ENCODE measurements at regions not wholly inside any gene's neighbourhood (a gene's known extent, or its start where the extent isn't known, plus 50 kb on each side); places are given as distances from the start of the nearest gene placed in this dataset.

DNA sequence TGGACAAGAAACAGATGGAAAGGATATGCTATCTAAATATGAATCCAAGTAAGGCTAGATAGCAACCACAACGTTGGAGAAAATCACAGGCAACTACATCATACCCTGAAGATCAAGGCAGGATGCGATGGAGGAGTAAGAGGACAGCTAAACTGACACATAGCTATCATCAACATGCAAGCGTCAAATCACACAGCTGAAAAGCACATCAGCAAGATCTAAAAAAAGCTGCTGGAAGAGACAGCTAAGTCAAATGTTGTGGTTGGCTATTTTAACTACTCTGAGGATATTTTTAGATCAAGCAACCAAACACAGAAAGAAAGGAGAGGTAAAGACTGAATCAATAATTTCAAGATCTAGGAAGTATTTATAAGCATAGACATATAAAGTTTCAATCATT lies 466.9 kb downstream of the BRD1 start:
- TF ChIP-seq, protein P1, sequence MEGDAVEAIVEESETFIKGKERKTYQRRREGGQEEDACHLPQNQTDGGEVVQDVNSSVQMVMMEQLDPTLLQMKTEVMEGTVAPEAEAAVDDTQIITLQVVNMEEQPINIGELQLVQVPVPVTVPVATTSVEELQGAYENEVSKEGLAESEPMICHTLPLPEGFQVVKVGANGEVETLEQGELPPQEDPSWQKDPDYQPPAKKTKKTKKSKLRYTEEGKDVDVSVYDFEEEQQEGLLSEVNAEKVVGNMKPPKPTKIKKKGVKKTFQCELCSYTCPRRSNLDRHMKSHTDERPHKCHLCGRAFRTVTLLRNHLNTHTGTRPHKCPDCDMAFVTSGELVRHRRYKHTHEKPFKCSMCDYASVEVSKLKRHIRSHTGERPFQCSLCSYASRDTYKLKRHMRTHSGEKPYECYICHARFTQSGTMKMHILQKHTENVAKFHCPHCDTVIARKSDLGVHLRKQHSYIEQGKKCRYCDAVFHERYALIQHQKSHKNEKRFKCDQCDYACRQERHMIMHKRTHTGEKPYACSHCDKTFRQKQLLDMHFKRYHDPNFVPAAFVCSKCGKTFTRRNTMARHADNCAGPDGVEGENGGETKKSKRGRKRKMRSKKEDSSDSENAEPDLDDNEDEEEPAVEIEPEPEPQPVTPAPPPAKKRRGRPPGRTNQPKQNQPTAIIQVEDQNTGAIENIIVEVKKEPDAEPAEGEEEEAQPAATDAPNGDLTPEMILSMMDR (IDR thresholded peaks at IDR 0.05; ENCODE audit: insufficient read depth, low read depth, low read length, missing control alignments) = no peak
- DNase-seq (ENCODE audit: low read depth) = no peak
- H3K4me3 ChIP-seq (ENCODE audit: low read length) = no peak overlapping the region

DNA sequence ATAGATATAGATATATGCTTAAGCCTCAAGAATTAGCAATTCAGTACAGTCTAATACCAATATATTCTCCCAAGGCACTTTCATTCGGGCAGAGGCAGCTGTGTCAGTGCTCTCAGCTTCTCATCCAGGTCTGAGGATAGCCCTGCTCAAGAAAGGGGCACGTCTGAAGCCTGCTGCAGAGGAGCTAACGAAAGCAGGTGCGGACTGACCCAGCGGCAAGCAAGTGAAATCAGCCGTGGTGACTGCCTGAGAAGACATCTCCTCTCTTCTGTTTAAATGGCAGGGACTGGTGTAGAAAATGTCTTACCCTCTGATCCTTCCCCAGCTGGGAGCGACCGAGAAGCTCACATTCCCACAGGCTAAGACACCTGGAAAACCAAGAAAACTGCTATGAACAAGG lies 468.6 kb downstream of the BRD1 start:
- TF ChIP-seq, protein P1 (IDR thresholded peaks at IDR 0.05; ENCODE audit: insufficient read depth, low read depth, low read length, missing control alignments) = no peak
- no peak for DNase-seq (ENCODE audit: low read depth)
- no peak overlapping the region for H3K4me3 ChIP-seq (ENCODE audit: low read length)

- TF ChIP-seq, protein P1 (IDR thresholded peaks at IDR 0.05; ENCODE audit: insufficient read depth, low read depth, low read length, missing control alignments) = no peak
- no peak for DNase-seq (ENCODE audit: low read depth)
Observed at GRCh38 chr22:49357661-49358440, 469.8 kb downstream of the BRD1 start.

DNA sequence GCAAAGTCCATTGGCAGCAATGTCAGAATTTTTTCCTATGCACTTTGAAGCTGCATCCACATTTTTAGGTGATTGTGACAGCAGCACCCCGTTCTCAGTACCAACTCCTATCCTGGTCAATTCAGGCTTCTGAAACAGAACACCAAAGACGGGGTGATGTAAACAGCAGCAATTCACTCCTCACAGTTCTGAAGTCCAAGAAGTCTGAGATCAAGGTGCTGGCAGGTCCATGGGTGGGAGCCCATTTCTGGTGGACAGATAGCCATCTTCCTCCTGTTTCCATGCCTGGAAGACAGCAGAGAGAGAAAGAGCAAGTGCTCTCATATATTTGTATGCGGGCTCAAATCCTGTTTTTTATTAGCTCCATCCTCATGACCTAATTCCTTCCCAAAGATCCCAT lies 471.2 kb downstream of the BRD1 start:
- no peak for DNase-seq (ENCODE audit: low read depth)
- H3K4me3 ChIP-seq (ENCODE audit: low read length) = no peak overlapping the region
- TF ChIP-seq, protein P1 (IDR thresholded peaks at IDR 0.05; ENCODE audit: insufficient read depth, low read depth, low read length, missing control alignments) = no peak

More at GRCh38 chr22:49357661-49358440, 469.8 kb downstream of the BRD1 start:
- H3K4me3 ChIP-seq (ENCODE audit: low read length) = no peak overlapping the region

- no peak for DNase-seq (ENCODE audit: low read depth)
- H3K4me3 ChIP-seq (ENCODE audit: low read length) = no peak overlapping the region
- TF ChIP-seq, protein P1 (IDR thresholded peaks at IDR 0.05; ENCODE audit: insufficient read depth, low read depth, low read length, missing control alignments) = no peak
Observed at GRCh38 chr22:49355211-49355920, 472.3 kb downstream of the BRD1 start.

DNA sequence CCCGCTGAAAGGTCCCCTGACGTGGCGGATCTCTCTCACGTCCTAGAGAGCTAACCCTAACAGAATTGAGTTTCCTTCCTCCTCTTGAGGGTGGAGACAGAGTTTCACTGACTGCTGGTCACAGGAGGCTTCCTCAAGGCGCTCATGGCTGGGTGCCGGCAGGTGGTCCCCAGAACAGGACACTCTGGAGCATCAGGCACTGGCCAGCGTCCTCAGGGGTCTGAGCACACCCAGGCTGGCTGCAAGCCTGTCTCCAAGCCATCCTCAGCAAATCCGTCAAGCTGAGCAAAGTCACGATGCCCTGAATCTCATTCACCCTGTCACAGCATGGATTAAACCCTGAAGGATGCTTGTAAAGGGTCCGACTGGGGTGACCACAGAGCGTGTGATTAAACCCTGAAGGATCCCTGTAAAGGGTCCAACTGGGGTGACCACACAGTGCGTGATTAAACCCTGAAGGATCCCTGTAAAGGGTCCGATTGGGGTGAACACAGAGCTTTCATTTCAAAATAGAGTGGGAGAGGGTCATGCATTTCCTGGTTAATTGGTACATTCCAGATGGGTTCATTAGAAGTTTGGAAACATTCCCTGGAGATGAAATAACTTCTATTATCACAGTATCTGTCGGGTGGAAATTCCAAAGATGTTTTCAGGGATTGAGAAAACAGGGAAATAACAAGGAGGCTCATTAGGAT lies 473.0 kb downstream of the BRD1 start:
- TF ChIP-seq, protein P1 (IDR thresholded peaks at IDR 0.05; ENCODE audit: insufficient read depth, low read depth, low read length, missing control alignments) = no peak
- DNase-seq (ENCODE audit: low read depth) = no peak
- H3K4me3 ChIP-seq (ENCODE audit: low read length) = no peak overlapping the region

Data from epithelial cell of esophagus (primary cell).